Choroid plexus epithelial cell (primary cell): ENCODE measurements at regions not wholly inside any gene's neighbourhood (a gene's known extent, or its start where the extent isn't known, plus 50 kb on each side); places are given as distances from the start of the nearest gene placed in this dataset.

ENCODE experiments used
- DNase-seq: peaks from one replicate; pipeline ENCODE4 v3.0.0-alpha.2; 2010; ENCODE audit warnings: low read depth
- H3K4me3 ChIP-seq: 2 replicates; pipeline ENCODE4 v1.5.1; 2011; ENCODE audit warnings: low read depth, mild to moderate bottlenecking, control low read depth, low read length, moderate library complexity
- CTCF ChIP-seq: conservative IDR thresholded peaks from 2 replicates; pipeline ENCODE4 v1.5.1; 2011; ENCODE audit warnings: low read depth, mild to moderate bottlenecking, control low read depth, inconsistent platforms, low read length, moderate library complexity

GRCh38 chr7:92889081-92889480 lies 52.7 kb upstream of the CDK6 start:
- no peak overlapping the region for H3K4me3 ChIP-seq
- no peak for TF ChIP-seq CTCF
- DNase-seq: no peak
